ENCODE measurements at regions not wholly inside any gene's neighbourhood (a gene's known extent, or its start where the extent isn't known, plus 50 kb on each side); places are given as distances from the start of the nearest gene placed in this dataset.

DNA sequence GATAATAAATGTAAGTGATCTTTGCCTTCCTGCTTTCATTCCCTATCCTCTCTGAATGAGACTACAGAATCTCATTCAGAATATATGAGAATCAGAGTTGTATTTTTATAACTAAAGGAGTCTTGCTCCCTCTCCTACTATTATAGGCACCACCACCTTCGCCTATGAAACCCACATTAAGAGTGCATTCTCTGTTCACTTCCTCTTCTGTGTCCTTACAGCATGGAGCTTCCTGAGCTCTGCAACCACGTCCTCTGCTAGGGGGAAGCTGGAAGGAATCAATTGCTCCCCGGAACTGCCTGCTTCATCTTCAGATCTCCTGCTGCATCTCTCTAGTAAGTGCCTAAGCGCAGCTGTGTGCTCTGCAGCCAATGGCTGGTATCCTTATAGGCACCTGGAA, 820.7 kb downstream of the GRID1 start:
- H4K20me1 ChIP-seq (replicated peaks; ENCODE audit: control insufficient read depth, insufficient read depth, low read length): no peaks in the 10 kb centered on the region
- FAIRE-seq (no peak), DNase-seq (ENCODE audit: extremely low read depth in 1 of 4, low spot score in 3 of 4) (no peak), ATAC-seq (no peak)
- H2AFZ ChIP-seq (ENCODE audit: low read depth, low read length): no peak overlapping the region
- no TSS peak for BruUV-seq (replicated peaks)
- WGBS (ENCODE audit: insufficient coverage, low coverage, missing lambda C conversion rate): 0% methylated on average over 4 of the region's 4 CpGs
- no peak overlapping the region for H3K9ac ChIP-seq (ENCODE audit: insufficient read depth in 1 of 2, low read depth in 2 of 2, low read length in 2 of 2)
- no peaks in the 10 kb centered on the region for H3K36me3 ChIP-seq (ENCODE audit: control insufficient read depth, insufficient read depth, low read length)
- intact Hi-C loops (cut with micrococcal nuclease): no loop called here
- in situ Hi-C loops (cut with MboI): no loop called here
- CTCF ChIA-PET (ENCODE audit: low intra/inter-chr PET ratio): no interaction called here
- no peaks in the 10 kb centered on the region for H3K9me1 ChIP-seq (ENCODE audit: control insufficient read depth, insufficient read depth, low read length)
- no peaks in the 10 kb centered on the region for H3K4me1 ChIP-seq (replicated peaks in 1 of 2; ENCODE audit: control insufficient read depth in 2 of 2, insufficient read depth in 2 of 2, low read length in 2 of 2)
- no peak overlapping the region for H3K4me3 ChIP-seq
- no peaks in the 10 kb centered on the region for H3K79me2 ChIP-seq (ENCODE audit: control insufficient read depth, insufficient read depth, low read length)
- H3K9me3 ChIP-seq (replicated peaks; ENCODE audit: control insufficient read depth, insufficient read depth, low read depth, low read length): no peaks in the 10 kb centered on the region; the same call in 1 of the 2 replicates
- POLR2A ChIA-PET: no interaction called here
- H3K27ac ChIP-seq (ENCODE audit: extremely low read depth, low read depth, low read length): no peak overlapping the region
- H3K27me3 ChIP-seq (ENCODE audit: control insufficient read depth in 2 of 2, insufficient read depth in 2 of 2, low read length in 2 of 2): no peaks in the 10 kb centered on the region
- H3K4me2 ChIP-seq (ENCODE audit: insufficient read depth, low read length): no peak overlapping the region
- TF ChIP-seq NRF1 (conservative IDR thresholded peaks at IDR 0.05 in 1 of 2, IDR thresholded peaks at IDR 0.05 in 1 of 2): no peak
- no peak for TF ChIP-seq ZNF584 (CRISPR knock-in tag; IDR thresholded peaks at IDR 0.05; ENCODE audit: low read depth)
- no peak for TF ChIP-seq POLR3G (IDR thresholded peaks at IDR 0.05; ENCODE audit: extremely low read depth, insufficient read length, insufficient replicate concordance)
- TF ChIP-seq ZNF311 (CRISPR knock-in tag; IDR thresholded peaks at IDR 0.05): no peak
- no peak for TF ChIP-seq NFE2L1 (tag; IDR thresholded peaks at IDR 0.05; ENCODE audit: borderline replicate concordance, low read depth)
- TF ChIP-seq NR0B1 (IDR thresholded peaks at IDR 0.05; ENCODE audit: partially characterized antibody): no peak
- TF ChIP-seq CHCHD3 (CRISPR knock-in tag; IDR thresholded peaks at IDR 0.05): no peak
- no peak for TF ChIP-seq SREBF2 (CRISPR knock-in tag; IDR thresholded peaks at IDR 0.05)
- TF ChIP-seq CTBP1 (IDR thresholded peaks at IDR 0.05; ENCODE audit: borderline replicate concordance): no peak
- TF ChIP-seq ZNF551 (CRISPR knock-in tag; IDR thresholded peaks at IDR 0.05): no peak
- no peak for TF ChIP-seq RBM34 (IDR thresholded peaks at IDR 0.05; ENCODE audit: borderline replicate concordance, insufficient read depth, low read length)
- no peak for TF ChIP-seq ASH1L (IDR thresholded peaks at IDR 0.05; ENCODE audit: borderline replicate concordance, low read depth, partially characterized antibody)
- no peak for TF ChIP-seq NR3C1 (CRISPR knock-in tag; IDR thresholded peaks at IDR 0.05)
- TF ChIP-seq GTF2B (IDR thresholded peaks at IDR 0.05; ENCODE audit: extremely low read depth, insufficient read length): no peak
- TF ChIP-seq CREB3 (tag; conservative IDR thresholded peaks at IDR 0.05; ENCODE audit: low read depth): no peak
- no peak for TF ChIP-seq JUND (IDR thresholded peaks at IDR 0.05; ENCODE audit: borderline replicate concordance, low read depth, low read length)
- no peak for TF ChIP-seq JUND (tag; IDR thresholded peaks at IDR 0.05; ENCODE audit: borderline replicate concordance, low read depth, low read length)
- no peak for TF ChIP-seq FOXJ2 (tag; IDR thresholded peaks at IDR 0.05)
- TF ChIP-seq NR2F6 (CRISPR knock-in tag; IDR thresholded peaks at IDR 0.05): no peak
- no peak for TF ChIP-seq CHAMP1 (IDR thresholded peaks at IDR 0.05)

All from K562 (cell line).